NCI-H524 (cell line): ENCODE measurements at regions not wholly inside any gene's neighbourhood (a gene's known extent, or its start where the extent isn't known, plus 50 kb on each side); places are given as distances from the start of the nearest gene placed in this dataset.
A peak's percentile ranks its signal among the peaks of the same experiment; 100 is the strongest.

Experiments
- DNase-seq, 2 experiments: peaks; one replicate each; lab custom pipeline; 2025; lab: John Stamatoyannopoulos, UW

DNA sequence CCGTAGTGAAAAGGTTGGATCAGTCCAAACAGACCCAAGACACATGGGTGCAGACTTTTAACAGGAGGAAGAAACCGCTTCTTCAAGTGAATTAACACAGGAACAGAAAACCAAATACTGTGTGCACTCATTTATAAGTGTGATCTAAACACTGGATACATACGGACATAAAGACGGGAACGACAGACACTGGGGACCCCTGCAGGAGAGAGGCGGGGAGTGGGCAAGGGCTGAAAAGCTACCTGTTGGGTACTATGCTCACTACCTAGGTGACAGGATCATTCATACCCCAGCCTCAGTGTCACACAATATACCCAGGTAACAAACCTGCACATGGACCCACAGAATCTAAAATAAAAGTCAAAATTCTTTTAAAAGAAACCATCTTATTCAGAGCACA lies 326.0 kb upstream of the NOCT start:
- no peak for DNase-seq

DNA sequence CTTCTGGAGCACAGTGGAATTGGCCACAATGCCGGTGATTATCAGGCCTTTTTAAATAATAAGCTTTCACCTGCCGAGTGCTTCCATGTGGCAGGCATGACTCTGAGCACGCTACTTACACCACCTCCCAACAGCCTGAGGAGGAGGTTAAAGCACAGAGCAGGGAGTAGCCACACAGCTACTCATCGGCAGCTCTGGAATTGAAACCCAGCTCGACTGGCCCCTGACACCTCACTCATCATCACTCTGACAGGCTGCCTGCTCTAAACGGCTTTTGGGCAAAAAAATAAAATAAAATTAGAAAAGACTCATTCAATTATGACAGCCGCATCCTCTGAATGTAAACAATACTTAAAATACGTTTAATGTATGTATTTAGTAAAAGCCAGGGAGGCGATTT lies 326.4 kb upstream of the NOCT start:
- DNase-seq: no peak

DNA sequence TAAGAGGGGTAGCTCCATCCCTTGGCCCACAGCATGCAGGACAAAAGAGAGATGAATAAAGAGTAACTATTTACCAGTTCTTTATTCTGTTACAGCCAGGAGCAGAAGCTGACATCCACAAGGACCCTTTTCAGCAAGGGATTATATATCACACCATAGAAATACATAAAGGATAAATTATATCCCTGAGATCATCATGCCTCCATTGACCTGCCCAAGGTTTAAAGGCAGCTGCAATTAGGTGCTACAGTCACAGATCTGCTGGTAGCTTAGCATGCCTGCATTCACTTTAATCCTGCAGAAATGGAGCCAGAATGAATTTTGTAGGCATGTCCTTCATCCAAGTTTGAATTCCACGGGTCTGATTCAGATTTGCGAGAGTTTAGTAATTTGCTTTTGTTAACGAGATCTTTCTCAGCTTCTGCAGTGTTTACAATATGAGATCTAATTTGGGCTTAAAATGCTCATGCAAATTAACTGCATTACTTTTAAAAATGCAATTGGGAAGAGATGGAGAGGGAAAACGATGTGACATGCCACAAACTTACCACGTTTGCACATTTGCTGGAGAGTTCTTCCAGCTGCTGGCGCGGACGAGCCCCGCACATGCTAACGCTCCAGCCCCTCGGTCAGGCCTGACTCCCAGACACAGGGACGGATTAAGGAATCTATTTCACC lies 327.0 kb upstream of the NOCT start:
- no peak for DNase-seq

DNA sequence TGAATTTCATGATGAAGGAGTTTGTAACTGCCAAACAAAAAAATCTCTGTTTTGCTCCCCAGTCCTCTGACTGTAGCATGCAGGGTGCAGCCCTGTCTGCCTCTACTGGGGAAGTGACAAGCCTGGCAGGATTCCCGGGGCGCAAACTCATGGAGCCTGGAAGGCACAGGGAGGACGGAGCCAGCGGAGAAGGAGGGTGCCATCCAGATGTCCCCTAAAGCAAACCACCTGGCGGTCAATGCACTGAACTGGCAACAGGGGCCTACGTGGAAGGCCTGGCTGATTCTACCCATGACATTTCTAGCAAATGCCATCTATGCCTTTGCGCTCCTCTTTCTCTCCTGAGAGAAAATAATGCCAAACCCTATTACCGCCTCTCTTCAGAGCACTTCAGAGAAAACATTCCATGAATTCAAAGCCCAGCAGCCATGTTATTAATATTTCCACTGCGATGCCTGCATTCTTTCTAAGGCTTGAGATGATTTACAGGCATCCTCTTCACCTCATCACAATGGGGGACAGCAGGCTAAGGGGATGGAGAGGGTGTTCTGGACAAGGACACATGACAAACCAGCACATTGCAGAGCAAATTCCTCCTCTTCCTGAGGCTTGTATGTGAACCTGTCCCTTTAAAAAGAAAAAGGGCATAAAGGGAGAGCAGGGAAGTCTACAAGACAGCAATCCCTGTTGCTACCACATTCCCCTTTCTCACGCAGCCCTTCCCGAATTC lies 329.3 kb upstream of the NOCT start:
- no peak for DNase-seq

DNA sequence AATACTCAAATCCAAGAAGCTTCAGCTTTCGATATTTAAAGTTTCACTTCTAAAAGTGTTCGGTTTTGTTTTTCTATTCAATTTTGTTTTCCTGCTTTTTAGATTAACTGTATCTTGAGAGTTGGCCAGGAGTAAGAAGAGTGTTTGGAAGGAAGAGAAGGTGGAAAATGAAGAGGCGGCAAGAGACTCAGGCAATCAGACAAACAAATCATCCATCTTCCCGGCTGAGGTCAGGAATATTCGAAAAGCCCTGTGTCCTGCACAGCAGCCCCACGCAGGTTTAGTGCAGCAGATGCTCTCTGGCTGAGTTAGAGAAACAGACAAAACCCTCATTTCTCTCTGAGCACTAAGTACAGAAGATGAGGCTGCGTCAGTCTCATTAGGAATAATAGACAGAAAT lies 330.3 kb upstream of the NOCT start:
- DNase-seq: no peak

DNA sequence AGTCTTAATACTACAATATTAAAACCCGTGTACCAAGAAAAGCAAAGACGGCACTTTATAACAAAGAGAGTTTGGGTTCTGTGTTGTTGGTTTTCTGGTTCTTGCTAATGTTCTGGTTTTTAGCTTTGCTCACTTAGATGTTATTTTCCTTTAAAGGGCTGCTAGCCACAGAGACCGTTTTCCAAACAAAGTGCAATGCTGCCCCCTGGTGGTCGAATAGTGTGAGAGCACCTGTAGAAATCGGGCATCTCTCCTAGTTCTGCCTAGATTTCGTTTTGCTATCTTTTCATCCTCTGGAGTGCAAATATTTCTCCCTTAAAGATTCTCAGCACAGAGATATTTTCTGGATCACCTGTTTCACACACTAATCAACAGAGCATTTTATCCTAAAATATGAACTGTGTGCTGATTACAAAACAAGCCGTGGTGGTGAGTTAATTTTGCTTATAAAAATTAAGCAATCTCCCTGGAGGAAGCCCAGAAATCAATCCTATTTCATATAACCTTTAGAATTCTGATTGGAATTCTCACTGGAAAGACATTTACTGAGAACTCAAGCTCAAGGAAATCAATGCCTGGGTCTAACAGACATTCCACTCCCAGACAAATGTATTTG lies 334.5 kb upstream of the NOCT start:
- DNase-seq: peak; percentile 15 to 61

DNA sequence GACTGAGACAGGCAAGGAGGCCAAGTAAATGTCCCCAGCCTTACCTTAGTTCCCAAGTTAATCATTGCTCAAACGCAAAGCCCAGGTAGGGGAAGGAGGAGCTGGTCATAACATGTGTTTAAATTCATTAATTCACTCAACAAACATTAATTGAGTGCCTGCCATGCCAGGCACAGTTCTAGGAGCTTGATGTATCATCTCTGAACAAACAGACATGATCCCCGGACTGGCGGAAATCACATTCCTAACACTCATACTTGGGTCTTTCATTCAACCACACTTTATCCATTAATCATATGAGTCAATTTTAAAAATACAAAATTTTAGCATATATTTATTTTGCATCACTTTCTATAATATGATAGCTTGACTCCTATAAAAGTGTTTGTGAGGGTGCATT lies 335.3 kb upstream of the NOCT start:
- no peak for DNase-seq

DNA sequence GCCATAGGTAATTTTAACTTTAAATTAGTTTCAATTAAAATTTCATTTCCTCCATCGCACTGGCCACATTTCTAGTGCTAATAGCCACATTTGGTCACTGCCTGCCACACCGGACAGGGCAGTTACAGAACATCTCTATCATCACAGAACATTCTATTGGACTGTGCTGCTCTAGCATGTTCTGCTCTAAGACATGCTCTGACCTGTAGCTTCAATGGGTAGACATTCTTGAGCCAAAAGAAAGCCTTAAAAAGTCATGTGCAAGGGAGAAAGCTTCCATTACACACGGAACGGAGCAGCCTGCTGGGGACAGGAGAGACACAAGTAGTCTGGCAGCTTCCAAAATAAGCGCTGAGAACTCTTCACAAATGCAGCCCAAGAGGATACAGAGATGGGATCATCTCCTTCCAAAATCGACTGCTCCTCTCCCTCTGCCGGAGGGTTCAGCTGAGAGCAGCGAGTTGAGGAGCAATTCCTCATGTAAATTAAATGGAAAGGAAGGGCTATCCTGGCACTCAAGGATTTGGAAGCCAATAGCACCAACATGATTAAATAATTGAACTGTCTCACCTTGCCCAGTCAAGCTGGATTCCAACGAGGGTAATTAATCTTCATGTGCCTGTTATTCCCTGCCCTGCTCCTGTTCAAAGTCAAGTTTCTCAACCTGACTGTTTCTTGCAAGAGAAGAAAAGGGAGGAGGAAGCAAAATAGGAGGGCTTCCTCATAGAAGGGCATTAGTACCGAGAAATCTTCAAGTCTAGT lies 336.4 kb upstream of the NOCT start:
- DNase-seq: no peak

DNA sequence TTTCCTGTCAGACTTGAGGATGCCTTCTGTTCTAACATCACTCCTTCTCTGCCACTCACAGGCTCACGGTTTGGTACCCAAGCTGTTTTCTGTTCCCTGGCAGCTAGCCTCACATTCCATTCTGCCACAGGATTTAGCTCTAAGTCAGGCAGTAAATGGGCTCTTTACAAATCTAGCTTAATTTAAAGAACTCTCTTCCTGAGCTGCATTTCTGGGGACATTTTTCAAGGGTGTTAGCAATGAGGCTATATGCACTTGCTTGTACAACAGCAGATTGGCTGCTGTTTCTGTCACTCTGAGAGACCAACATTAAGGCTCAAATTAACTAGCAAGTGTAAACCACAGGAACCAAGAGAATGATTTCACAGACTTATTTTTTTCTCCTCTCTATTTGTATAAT lies 337.8 kb upstream of the NOCT start:
- DNase-seq: no peak

DNA sequence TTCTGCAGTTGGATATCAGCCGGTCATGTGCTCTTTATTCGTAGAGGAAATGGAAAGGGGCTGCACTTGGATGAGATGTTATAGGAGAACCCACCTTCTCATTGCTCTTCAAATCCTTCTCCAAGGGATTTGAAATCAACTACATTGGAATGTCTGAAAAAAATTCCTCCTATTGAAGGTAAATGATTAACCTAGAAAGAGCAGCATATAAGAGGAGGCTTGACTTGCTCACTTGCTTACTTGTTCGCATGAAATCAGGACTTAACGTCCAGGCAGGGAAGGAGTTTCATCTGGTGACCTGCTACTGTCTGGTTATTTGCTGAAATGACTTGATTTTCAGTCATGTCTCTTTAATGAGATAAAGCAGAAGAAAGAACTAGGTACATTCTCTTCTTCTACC lies 338.4 kb upstream of the NOCT start:
- no peak for DNase-seq

DNA sequence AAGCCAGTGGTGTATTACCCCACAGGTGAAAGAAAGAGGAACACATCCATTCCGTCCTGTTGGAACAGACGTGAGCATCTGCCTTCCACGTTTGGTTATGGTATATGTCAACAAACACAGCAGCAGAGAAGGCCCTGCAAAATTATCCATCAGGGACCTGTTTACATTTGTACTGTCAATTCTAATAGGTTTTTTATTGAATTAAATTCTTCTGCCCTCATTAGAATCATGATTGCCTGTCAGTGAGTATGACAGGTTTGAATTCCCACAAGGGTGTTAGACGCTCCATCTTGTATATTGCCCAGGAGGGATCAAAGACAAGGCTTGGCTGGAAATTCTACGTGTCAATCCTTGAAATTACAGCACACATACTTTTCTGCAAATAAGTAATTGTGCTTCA lies 339.9 kb upstream of the NOCT start:
- DNase-seq: no peak

DNA sequence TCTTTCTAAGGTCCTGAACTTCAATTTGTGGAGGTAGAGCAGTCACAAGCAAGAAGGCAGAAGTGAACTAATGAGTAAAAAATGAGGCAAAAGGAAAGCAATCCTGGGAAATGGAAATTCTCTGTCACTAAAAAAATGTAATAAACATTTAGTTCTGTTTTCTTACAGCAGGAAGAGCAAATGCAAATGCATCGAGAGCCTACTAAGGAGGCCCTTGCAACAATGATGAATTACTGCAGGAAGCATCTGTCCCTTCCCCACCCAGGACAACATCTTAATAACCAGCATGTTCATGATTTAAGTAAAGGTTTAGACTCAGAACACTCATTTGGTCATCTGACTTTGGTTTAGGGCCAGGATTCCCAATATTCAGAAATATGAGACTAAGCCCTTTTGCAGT lies 341.4 kb upstream of the NOCT start:
- no peak for DNase-seq

DNA sequence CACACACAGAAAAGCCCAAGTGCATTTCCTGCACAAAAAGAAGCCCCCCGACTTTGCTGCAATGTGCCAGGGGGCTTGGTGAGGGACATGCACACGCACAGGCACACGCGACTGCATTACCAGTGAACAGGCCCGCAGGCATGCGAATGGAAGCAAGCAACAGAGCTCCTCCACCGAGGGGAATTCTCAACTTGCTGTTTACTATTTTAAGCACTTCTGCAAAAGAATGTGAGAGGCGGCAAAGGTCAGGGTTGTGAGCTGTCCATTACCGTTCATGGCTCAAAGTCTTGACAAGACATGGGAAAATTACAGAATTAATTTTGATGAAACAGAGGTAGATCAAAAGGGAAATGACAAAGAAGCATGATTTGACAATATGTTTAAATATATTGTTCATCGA lies 342.5 kb upstream of the NOCT start:
- no peak for DNase-seq

DNA sequence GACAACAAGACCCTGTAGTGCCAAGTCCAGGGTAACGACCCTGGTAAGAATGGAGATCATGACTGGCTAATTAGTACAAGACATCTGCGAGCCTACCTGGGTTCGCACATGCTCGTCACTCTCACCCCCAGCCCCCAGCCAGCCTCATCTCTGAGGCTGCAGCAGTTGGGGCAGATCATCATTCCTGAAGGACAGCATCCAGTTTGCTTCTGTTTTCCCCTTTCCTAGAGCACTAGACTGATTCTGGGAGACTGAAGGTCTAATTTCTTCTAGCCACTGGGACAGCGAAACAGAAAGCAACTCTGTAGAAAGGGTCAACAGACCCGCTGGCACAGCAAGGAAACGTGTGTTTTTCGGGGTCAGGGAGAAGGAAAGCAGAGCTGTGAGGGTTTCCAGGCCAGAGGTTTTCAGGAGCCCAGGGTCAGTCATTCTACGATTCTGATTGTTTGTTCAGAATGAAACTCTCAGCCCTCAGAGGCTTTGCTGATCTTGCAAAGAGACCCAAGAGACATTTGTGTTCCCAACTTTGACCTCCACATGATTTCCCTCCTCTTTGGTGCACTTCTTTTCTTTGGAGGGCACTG lies 343.1 kb upstream of the NOCT start:
- DNase-seq: no peak

DNA sequence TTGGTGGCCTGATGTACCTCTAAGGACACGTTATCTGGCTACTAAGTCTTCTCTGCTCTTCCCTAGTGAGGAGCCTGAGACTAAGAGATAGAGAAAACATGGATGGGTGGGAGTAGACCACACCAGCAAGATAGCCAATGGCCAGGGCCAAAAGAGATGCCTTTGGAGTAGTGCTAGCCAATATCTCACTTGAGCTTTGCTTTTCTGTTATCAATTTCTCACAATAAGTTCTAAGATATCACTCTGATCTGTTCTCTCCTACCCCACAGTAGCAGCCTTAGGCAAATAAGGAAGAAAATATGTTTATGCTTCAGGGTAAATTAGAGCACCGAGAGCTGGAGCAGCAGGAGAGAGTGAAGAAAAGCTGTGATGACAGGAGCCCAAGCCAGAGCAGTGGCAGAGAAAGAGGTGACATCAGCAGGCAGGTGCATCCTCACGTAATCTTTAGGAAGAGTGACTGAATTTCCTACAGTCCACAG lies 343.9 kb upstream of the NOCT start:
- DNase-seq: no peak

DNA sequence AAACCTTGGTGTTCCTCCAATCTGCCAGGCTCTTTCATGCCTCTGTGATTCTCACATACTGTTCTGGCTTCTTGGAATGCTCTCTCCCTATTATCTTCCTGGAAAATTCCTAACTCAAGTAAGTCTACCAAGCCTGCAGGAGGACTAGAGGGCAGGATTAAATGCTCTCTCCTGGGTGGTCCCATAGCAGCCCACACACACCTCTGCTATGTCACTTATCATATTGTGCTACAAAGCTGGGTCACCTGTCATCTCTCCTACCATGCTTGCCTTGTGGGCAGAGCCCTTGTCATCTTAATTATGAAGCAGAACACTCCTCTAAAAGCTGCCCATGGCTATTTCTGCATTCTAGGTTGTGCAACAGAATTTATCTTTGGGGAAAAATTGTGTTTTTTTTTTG lies 344.5 kb upstream of the NOCT start:
- DNase-seq: no peak

DNA sequence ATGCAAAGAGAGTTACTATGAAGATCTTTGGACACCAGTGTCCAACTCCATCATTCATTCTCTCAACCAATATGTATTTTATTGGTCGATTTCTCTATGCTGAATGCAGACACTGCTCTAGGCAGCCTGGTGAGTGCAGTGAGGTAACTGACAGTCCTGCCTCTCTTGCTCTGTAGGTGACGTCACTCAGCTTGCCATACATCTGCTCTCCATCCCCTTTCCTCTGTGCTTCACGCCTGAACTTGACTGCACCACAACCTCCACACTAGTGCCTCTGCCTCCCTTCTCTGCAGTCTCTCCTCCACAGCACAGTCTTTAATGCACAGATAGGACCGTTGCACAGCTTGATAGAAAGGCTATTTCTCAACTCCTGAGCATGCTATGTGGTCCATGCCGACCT lies 344.9 kb upstream of the NOCT start:
- DNase-seq: no peak

DNA sequence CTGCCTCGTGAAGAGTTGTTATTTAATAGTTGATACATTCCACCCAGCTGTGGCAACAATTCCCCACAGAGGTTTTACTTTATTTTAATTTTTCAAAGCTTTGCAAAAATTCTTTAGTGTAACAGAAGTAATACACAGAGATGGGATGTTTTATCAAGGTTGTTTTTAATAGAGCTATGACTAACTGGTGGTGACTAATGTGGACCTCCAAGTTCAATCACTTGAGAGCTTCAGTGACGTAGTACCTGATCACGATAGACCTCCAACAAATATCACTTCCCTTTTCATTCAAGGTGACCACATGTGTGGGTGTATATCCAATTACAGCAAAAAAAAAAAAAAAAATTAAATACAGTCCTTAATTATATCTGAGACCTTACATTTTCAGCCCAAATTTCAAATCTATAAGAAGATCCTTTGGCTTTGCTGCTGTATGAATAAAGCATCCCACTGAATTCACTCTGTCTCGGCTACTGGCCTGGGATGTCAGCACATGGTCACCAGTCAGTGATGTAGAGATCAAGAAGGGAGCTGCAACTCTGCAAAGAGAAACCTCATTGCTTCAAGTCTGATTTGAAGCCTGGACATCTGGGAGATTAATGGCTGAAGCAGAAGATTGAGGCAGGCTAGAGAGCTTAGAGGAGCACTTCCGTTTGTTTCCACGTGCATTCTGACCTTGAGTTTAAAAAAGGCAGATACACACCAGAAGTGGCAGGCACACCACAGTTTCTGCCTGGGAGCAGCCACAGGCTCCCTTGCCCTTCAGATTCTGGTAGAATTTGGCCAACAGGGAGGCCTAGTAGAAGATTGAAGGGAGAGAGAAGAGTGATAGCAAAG lies 345.9 kb upstream of the NOCT start:
- no peak for DNase-seq

DNA sequence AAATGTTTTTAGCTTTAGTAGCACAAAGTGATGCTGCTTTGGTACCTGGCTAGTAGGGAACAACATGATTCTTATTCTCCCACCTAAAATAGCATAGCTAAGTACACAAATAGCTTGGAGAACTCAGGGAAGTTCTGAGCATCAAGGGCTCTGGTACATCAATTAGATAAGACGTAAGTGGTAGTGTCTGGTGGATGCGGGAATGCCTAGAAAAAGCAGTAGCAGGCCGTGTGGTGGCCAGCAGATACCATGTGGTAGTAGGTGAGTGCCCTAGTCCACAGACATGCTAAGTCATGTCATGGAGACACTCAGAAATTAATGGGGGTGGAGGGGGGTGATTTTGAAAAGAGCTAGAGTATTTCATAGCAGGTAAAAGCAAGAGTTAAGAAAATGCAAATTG lies 347.3 kb upstream of the NOCT start:
- DNase-seq: no peak

DNA sequence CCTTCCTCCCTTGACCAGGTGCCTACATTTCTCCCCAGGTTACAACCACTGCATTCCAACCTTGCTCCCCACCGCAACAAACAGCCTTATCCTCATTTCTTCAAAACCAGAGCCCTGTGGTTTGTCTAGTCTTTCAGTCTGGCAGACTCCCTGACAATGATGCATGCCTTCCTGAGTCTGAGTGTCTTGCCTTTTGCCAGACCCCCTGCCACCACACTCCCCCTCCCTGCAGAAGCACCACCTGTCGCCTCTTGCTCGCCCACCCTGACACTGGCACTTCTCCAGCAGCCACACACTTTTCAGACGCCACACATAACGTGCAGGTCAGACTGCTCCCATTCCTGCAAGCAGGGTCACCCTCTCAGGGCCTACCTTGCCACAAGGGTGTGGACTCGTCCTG lies 349.2 kb upstream of the NOCT start:
- peak; percentile 8 to 60 for DNase-seq

DNA sequence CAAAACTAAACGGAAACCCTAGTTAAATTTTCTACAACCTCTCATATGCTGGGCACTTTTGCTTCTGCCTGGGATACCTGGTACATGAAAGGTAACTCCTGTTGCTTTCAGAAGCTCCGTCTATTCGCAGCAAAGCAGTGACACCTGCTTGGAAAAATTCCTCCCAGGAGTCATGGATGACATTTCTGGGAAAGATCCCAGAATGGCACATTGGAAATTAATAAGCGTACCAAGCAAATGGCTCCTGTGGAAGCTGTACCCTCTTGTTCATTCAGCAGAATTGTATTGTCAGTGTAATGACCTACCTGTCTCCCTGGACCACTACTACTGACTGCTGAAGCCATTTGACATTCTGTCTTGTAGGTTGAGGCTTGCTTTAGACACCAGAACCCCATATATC lies 349.7 kb upstream of the NOCT start:
- no peak for DNase-seq
